ENCODE measurements at regions not wholly inside any gene's neighbourhood (a gene's known extent, or its start where the extent isn't known, plus 50 kb on each side); places are given as distances from the start of the nearest gene placed in this dataset.
A peak's percentile ranks its signal among the peaks of the same experiment; 100 is the strongest.

GRCh38 chr2:71930049-71930681 is 217.5 kb downstream of the CYP26B1 start:
- H3K9ac ChIP-seq: no peak overlapping the region
- H3K4me2 ChIP-seq: no peak overlapping the region
- no peak overlapping the region for H2AFZ ChIP-seq (ENCODE audit: low read depth)
- no peaks in the 10 kb centered on the region for H3K9me3 ChIP-seq
- H3K4me1 ChIP-seq (ENCODE audit: control insufficient read depth in 1 of 2, insufficient read depth in 2 of 2, low read depth in 1 of 2, low read length in 1 of 2): peaks cover 0 to 13% of the 10 kb centered on the region in 2 experiments; a peak in 1 of 4 replicates
- H4K20me1 ChIP-seq (ENCODE audit: insufficient read depth): no peaks in the 10 kb centered on the region
- no peaks in the 10 kb centered on the region for H3K79me2 ChIP-seq (ENCODE audit: insufficient read depth)
- H3K27me3 ChIP-seq (ENCODE audit: insufficient read depth): no peaks in the 10 kb centered on the region
- peak; percentile 68 for DNase-seq
- WGBS (ENCODE audit: low lambda C conversion rate): 26% methylated on average over 10 of the region's 12 CpGs
- no peaks in the 10 kb centered on the region for H3K36me3 ChIP-seq (replicated peaks in 1 of 2; ENCODE audit: control insufficient read depth in 1 of 2, insufficient read depth in 2 of 2, low read length in 1 of 2)
- no peaks in the 10 kb centered on the region for H3F3A ChIP-seq (replicated peaks; ENCODE audit: insufficient read depth)
- POLR2A ChIA-PET: no interaction called here
- TF ChIP-seq NFIC (IDR thresholded peaks at IDR 0.05; ENCODE audit: borderline replicate concordance) (peak; percentile 25; the same call in 1 of the 2 replicates), REST (IDR thresholded peaks at IDR 0.05; ENCODE audit: low read depth, low read length) (no peak), FOXJ3 (CRISPR knock-in tag; IDR thresholded peaks at IDR 0.05) (0 out of 2 replicates have a peak, but pooled peaks have one; percentile 37), YY1 (IDR thresholded peaks at IDR 0.05; ENCODE audit: low read depth) (no peak), TCF12 (IDR thresholded peaks at IDR 0.05) (peak; percentile 68), PBX3 (IDR thresholded peaks at IDR 0.05) (peak; percentile 63), GATA2 (CRISPR knock-in tag; IDR thresholded peaks at IDR 0.05) (no peak; the same call in 1 of the 2 replicates)
- no peak overlapping the region for H3K27ac ChIP-seq (ENCODE audit: low read depth in 2 of 2, low read length in 1 of 2)
- CTCF ChIA-PET: interaction anchor here (0.7 to 11.5 kb wide), 4 partner anchors 11 to 403 kb away, joined by 3 to 167 read pairs (median 4); partner anchors contain the start of gene CYP26B1
- no peak overlapping the region for H3K4me3 ChIP-seq (ENCODE audit: low read depth in 2 of 2, low read length in 1 of 2)
- H3K9me2 ChIP-seq: no peaks in the 10 kb centered on the region

GRCh38 chr2:71929482-71929772 is 218.2 kb downstream of the CYP26B1 start:
- H3K27ac ChIP-seq (ENCODE audit: low read depth in 2 of 2, low read length in 1 of 2): no peak overlapping the region
- H3K4me1 ChIP-seq (ENCODE audit: control insufficient read depth in 1 of 2, insufficient read depth in 2 of 2, low read depth in 1 of 2, low read length in 1 of 2): peaks cover 0 to 16% of the 10 kb centered on the region in 2 experiments; a peak in 1 of 4 replicates
- H3K4me3 ChIP-seq (ENCODE audit: low read depth in 2 of 2, low read length in 1 of 2): no peak overlapping the region
- 86% methylated on average over 2 of the region's 2 CpGs for WGBS (ENCODE audit: low lambda C conversion rate)
- POLR2A ChIA-PET: no interaction called here
- no peak for DNase-seq
- no peaks in the 10 kb centered on the region for H3K9me3 ChIP-seq
- H2AFZ ChIP-seq (ENCODE audit: low read depth): no peak overlapping the region
- H3F3A ChIP-seq (replicated peaks; ENCODE audit: insufficient read depth): no peaks in the 10 kb centered on the region
- no peak overlapping the region for H3K9ac ChIP-seq
- no peaks in the 10 kb centered on the region for H4K20me1 ChIP-seq (ENCODE audit: insufficient read depth)
- H3K4me2 ChIP-seq: no peak overlapping the region
- H3K27me3 ChIP-seq (ENCODE audit: insufficient read depth): no peaks in the 10 kb centered on the region
- H3K79me2 ChIP-seq (ENCODE audit: insufficient read depth): no peaks in the 10 kb centered on the region
- H3K9me2 ChIP-seq: no peaks in the 10 kb centered on the region
- CTCF ChIA-PET: interaction anchor here (0.7 to 11.5 kb wide), 5 partner anchors 65 to 816 kb away, joined by 3 to 167 read pairs (median 5); partner anchors contain the start of gene CYP26B1
- H3K36me3 ChIP-seq (replicated peaks in 1 of 2; ENCODE audit: control insufficient read depth in 1 of 2, insufficient read depth in 2 of 2, low read length in 1 of 2): no peaks in the 10 kb centered on the region
- TF ChIP-seq EZH2phosphoT487 (IDR thresholded peaks at IDR 0.05; ENCODE audit: borderline replicate concordance, low read depth) (no peak), REST (IDR thresholded peaks at IDR 0.05; ENCODE audit: low read depth, low read length) (no peak), CTCF (IDR thresholded peaks at IDR 0.05) (no peak), MAX (IDR thresholded peaks at IDR 0.05; ENCODE audit: low read depth) (no peak), SIN3A (IDR thresholded peaks at IDR 0.05; ENCODE audit: borderline replicate concordance, low read depth, low read length) (no peak), RXRA (IDR thresholded peaks at IDR 0.05; ENCODE audit: borderline replicate concordance, low read depth) (no peak), FOXM1 (IDR thresholded peaks at IDR 0.05; ENCODE audit: low read depth) (no peak), SMC3 (IDR thresholded peaks at IDR 0.05; ENCODE audit: low read depth, low read length) (no peak), NFIC (IDR thresholded peaks at IDR 0.05; ENCODE audit: borderline replicate concordance) (no peak), EP300 (IDR thresholded peaks at IDR 0.05; ENCODE audit: borderline replicate concordance in 1 of 2, low read depth in 1 of 2, low read length in 1 of 2) (no peak), FOXJ3 (CRISPR knock-in tag; IDR thresholded peaks at IDR 0.05) (no peak)

All from SK-N-SH (cell line).